H1 (cell line): ENCODE measurements at regions not wholly inside any gene's neighbourhood (a gene's known extent, or its start where the extent isn't known, plus 50 kb on each side); places are given as distances from the start of the nearest gene placed in this dataset.

Source experiments
- BRCA1 ChIP-seq: IDR thresholded peaks from 2 replicates; pipeline ENCODE4 v1.6.1; 2012; ENCODE audit warnings: low read depth, low read length, improper control_type of control experiment
- CBX5 ChIP-seq: fragments of 300-800, 300-1000 bp; sonication (generic); IDR thresholded peaks from 2 replicates; pipeline ENCODE4 v1.7.1; 2016; ENCODE audit warnings: antibody characterized with exemption, low read length, low read depth
- EP300 ChIP-seq, 2 experiments: IDR thresholded peaks; 1 replicate in 1 of 2; 2 replicates in 1 of 2; pipeline ENCODE4 v1.6.1; 2011 to 2012; ENCODE audit warnings: low read depth in 2 of 2, low read length in 2 of 2, mild to moderate bottlenecking in 2 of 2, borderline replicate concordance in 1 of 2, inconsistent platforms in 1 of 2, moderate library complexity in 1 of 2
- NANOG ChIP-seq: IDR thresholded peaks from 2 replicates; pipeline ENCODE4 v1.6.1; 2011; ENCODE audit warnings: low read length, low read depth, mild to moderate bottlenecking, inconsistent platforms; ENCODE audit not compliant: insufficient read depth, poor library complexity, severe bottlenecking
- POLR2A ChIP-seq, 2 experiments: IDR thresholded peaks; 1 replicate in 1 of 2; 2 replicates in 1 of 2; pipeline ENCODE4 v1.6.1; 2011; ENCODE audit warnings: low read depth in 2 of 2, low read length in 2 of 2, mild to moderate bottlenecking in 2 of 2; ENCODE audit errors: control extremely low read depth in 1 of 2
- POLR2AphosphoS5 ChIP-seq: IDR thresholded peaks from 2 replicates; pipeline ENCODE4 v1.6.1; 2011; ENCODE audit warnings: low read depth, low read length
- RAD21 ChIP-seq, 2 experiments: IDR thresholded peaks in 1 of 2; conservative IDR thresholded peaks in 1 of 2; 2 replicates each; pipeline ENCODE4 v1.6.1; 2011; ENCODE audit warnings: low read depth in 2 of 2, low read length in 2 of 2, improper control_type of control experiment in 1 of 2, inconsistent platforms in 1 of 2, mild to moderate bottlenecking in 1 of 2, moderate library complexity in 1 of 2
- TF ChIP-seq, protein P1 (sequence below): IDR thresholded peaks from 2 replicates; pipeline ENCODE4 v1.6.1; 2011; ENCODE audit warnings: low read length, improper control_type of control experiment

DNA sequence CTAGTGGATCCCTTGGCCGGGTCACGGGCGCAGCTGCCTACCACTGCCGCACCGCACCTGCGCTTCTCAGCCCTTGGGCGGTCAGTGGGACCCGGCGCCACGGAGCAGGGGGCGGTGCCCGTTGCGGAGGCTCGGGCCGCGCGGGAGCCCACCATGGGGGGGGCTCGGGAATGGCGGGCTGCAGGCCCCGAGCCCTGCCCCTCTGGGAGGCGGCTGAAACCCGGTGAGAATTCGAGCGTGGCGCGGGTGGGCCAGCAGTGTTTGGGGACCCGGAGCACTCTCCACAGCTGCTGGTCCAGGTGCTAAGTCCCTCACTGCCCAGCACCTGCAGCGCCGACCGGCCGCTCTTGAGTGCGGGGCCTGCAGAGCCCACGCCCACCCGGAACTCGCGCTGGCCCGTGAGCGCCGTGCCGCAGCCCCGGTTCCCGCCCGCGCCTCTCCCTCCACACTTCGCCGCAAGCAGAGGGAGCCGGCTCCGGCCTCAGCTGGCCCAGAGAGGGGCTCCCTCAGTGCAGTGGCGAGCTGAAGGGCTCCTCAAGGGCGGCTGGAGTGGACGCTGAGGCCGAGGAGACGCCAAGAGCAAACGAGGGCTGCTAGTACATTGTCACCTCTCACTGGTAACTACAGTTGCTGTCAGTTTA is 120.5 kb upstream of the TMEM170B start (continued):
- no peak for TF ChIP-seq CBX5
- no peak for TF ChIP-seq POLR2A (IDR thresholded peaks at IDR 0.05; ENCODE audit: control extremely low read depth in 1 of 2, low read depth in 2 of 2, low read length in 2 of 2)
- TF ChIP-seq BRCA1: no peak
- TF ChIP-seq NANOG: no peak
- TF ChIP-seq EP300 (IDR thresholded peaks at IDR 0.05; ENCODE audit: borderline replicate concordance in 1 of 2, low read depth in 2 of 2, low read length in 2 of 2): no peak
- TF ChIP-seq, protein P1, sequence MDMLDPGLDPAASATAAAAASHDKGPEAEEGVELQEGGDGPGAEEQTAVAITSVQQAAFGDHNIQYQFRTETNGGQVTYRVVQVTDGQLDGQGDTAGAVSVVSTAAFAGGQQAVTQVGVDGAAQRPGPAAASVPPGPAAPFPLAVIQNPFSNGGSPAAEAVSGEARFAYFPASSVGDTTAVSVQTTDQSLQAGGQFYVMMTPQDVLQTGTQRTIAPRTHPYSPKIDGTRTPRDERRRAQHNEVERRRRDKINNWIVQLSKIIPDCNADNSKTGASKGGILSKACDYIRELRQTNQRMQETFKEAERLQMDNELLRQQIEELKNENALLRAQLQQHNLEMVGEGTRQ: no peak
- no peak for TF ChIP-seq POLR2AphosphoS5
- peak; percentile 46 to 67; a peak in 3 of 4 replicates for TF ChIP-seq RAD21 (IDR thresholded peaks at IDR 0.05 in 1 of 2, conservative IDR thresholded peaks at IDR 0.05 in 1 of 2; ENCODE audit: low read depth in 2 of 2, low read length in 2 of 2)
